ENCODE measurements at regions not wholly inside any gene's neighbourhood (a gene's known extent, or its start where the extent isn't known, plus 50 kb on each side); places are given as distances from the start of the nearest gene placed in this dataset.

DNA sequence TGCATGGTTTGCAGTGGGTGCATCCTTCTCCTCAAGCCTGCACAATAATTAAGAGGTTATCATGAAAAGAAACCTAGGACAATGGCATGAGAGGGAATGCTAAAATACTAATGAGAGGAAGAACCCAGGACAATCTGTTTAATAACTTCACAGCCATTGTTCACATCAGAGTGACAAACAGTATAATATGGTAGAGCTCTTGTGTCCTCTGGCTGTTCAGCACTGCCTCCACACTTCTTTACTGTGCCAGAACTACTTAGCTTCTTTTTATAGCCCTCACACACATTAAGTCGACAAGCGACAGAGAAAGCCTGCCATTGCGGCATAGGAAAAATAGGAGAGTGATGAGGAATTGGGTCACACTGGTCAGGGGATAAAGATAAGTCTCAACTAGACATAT lies 65.0 kb upstream of the MEIS2 start:
- no peaks in the 10 kb centered on the region for H3K4me1 Mint-ChIP-seq
- no peaks in the 10 kb centered on the region for H3K36me3 Mint-ChIP-seq
- H3K27me3 Mint-ChIP-seq, result peaks cover 1% of the 10 kb centered on the region
- DNase-seq (ENCODE audit: low spot score in 2 of 2), result no peak
- H3K4me3 Mint-ChIP-seq, result no peak overlapping the region
- no peaks in the 10 kb centered on the region for H3K9me3 Mint-ChIP-seq
- ATAC-seq (ENCODE audit: low read depth), result no peak
- no peak overlapping the region for H3K27ac Mint-ChIP-seq

DNA sequence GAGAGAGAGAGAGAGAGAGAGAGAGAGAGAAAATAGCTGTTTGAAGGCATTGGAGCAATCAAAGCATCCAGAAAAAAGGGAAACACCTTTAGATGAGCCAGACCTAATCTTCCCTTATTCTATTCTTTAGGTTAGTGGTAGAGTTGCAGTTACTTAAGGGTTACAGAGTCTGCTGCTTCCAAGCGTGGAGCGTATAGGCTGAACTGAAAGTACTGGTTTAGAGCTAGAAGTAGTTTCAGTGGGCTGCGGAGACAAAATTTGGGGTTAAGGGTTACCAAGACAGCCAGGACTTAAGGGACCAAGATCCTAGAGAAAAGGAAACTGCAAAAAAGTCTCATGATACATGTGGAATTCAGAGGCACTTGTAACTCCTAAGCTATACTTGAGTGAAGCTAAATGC lies 66.1 kb upstream of the MEIS2 start:
- H3K4me3 Mint-ChIP-seq, result no peak overlapping the region
- DNase-seq (ENCODE audit: low spot score in 2 of 2) (no peak), ATAC-seq (ENCODE audit: low read depth) (no peak)
- no peaks in the 10 kb centered on the region for H3K9me3 Mint-ChIP-seq
- no peaks in the 10 kb centered on the region for H3K36me3 Mint-ChIP-seq
- no peaks in the 10 kb centered on the region for H3K4me1 Mint-ChIP-seq
- peaks cover 1% of the 10 kb centered on the region for H3K27me3 Mint-ChIP-seq
- H3K27ac Mint-ChIP-seq, result no peak overlapping the region

DNA sequence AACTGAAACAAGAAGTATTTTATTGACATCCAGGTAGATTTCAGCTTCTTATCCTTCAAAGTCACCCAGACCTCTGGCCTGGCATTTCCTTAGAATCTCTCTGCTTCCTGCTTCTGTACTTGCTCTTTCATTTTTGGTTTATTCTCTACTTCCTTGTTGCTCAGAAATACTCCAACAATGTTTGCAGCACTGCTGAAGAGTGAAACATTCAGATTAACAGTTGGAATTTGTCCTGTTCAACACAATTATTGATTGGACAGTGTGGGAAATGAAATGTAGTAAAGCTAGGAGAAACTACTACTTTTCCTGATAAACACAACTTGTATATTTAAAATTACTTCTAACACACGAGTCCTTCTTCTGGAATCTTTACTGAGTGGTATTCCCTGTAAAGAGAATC lies 81.0 kb upstream of the MEIS2 start:
- no peak for DNase-seq (ENCODE audit: low spot score in 2 of 2)
- Mint-ChIP-seq H3K9me3 (peaks cover 9% of the 10 kb centered on the region), H3K36me3 (no peaks in the 10 kb centered on the region), H3K4me3 (no peak overlapping the region), H3K27me3 (peaks cover 3% of the 10 kb centered on the region), H3K4me1 (no peaks in the 10 kb centered on the region), H3K27ac (no peak overlapping the region)
- ATAC-seq (ENCODE audit: low read depth), result no peak

DNA sequence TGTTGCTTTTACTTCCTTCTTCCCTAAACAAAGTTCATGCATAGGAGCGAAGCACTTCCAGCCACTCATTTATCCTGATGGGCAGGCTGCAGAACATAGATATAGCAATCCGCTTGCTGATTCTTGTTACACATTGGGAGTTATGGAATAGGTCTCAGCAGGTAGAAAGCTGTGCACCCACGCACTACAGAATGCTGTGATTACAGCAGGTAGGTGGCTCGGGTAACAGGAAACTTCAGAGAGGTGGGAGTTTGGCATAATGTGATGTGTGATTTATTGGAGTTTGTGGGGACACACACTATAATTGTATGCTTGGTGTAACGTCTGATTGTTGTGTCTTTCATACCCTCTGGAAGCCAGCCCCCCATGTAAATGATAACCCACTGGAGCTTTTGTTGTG lies 99.2 kb upstream of the MEIS2 start:
- Mint-ChIP-seq H3K4me3 (no peak overlapping the region), H3K36me3 (no peaks in the 10 kb centered on the region), H3K4me1 (no peaks in the 10 kb centered on the region), H3K27ac (no peak overlapping the region), H3K27me3 (no peaks in the 10 kb centered on the region), H3K9me3 (no peaks in the 10 kb centered on the region)
- ATAC-seq (ENCODE audit: low read depth), result no peak
- no peak for DNase-seq (ENCODE audit: low spot score in 2 of 2)

DNA sequence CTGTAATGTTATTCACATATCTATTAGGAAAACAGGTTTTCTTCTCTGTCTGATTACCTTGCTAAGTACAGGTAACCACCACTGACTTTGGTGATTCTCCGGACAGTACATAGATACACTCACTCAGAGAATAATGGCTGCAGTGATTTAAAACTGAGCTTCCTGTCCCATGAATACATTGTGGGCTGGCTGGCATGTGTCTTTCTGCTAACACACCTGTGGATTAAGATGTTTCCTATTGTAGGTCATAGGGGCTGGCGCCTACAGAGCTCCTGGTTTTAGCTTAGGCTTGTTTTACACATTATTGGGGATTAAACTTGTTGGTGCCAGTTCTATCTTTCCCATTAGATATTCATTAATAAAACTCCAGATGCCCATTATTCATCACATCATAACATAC lies 102.7 kb upstream of the MEIS2 start:
- Mint-ChIP-seq H3K36me3 (no peaks in the 10 kb centered on the region), H3K27me3 (no peaks in the 10 kb centered on the region), H3K4me1 (no peaks in the 10 kb centered on the region), H3K9me3 (no peaks in the 10 kb centered on the region), H3K4me3 (no peak overlapping the region), H3K27ac (no peak overlapping the region)
- DNase-seq (ENCODE audit: low spot score in 2 of 2) (no peak), ATAC-seq (ENCODE audit: low read depth) (no peak)

DNA sequence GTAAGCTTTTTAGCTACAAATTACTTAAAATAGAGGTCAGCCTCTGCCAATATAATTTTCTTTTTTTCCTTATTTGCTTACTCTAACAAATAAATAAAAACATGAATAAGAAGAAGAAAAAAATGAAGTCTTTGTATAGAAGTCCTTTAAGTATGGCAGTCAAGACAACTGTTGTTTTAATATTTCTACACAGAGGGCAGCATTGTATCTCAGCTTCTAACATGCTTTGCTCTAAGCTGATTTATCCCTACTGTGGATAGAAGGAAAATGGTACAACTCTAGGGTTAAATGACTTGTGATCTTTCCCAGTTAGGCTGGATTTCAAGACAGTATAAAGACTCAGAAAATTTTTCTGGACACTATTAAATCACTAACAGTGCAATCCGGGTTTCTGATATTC lies 104.3 kb upstream of the MEIS2 start:
- no peak for ATAC-seq (ENCODE audit: low read depth)
- Mint-ChIP-seq H3K9me3 (no peaks in the 10 kb centered on the region), H3K36me3 (no peaks in the 10 kb centered on the region), H3K27me3 (no peaks in the 10 kb centered on the region), H3K4me1 (no peaks in the 10 kb centered on the region), H3K27ac (no peak overlapping the region), H3K4me3 (no peak overlapping the region)
- no peak for DNase-seq (ENCODE audit: low spot score in 2 of 2)

DNA sequence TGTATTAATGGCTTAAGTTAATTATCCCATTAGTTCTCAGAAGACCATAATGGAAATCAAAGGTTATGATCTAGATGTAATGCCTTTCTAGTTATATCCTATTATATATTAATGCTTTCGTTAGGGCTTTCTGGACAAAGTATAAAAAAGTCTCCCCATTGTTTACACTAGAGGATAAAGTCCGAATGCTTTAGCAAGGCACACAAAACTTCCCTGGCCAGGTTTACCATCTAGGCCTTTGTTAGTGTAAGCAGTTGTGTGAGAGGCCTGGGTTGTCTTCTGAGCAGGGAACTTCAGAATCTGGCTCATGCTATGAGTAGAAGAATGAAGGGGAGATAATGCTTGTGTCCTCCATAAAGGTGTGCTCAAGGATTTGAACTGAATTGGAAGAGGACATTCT lies 106.3 kb upstream of the MEIS2 start:
- Mint-ChIP-seq H3K9me3 (no peaks in the 10 kb centered on the region), H3K27ac (no peak overlapping the region), H3K27me3 (no peaks in the 10 kb centered on the region), H3K4me1 (no peaks in the 10 kb centered on the region), H3K36me3 (no peaks in the 10 kb centered on the region), H3K4me3 (no peak overlapping the region)
- ATAC-seq (ENCODE audit: low read depth), result no peak
- DNase-seq (ENCODE audit: low spot score in 2 of 2), result no peak

DNA sequence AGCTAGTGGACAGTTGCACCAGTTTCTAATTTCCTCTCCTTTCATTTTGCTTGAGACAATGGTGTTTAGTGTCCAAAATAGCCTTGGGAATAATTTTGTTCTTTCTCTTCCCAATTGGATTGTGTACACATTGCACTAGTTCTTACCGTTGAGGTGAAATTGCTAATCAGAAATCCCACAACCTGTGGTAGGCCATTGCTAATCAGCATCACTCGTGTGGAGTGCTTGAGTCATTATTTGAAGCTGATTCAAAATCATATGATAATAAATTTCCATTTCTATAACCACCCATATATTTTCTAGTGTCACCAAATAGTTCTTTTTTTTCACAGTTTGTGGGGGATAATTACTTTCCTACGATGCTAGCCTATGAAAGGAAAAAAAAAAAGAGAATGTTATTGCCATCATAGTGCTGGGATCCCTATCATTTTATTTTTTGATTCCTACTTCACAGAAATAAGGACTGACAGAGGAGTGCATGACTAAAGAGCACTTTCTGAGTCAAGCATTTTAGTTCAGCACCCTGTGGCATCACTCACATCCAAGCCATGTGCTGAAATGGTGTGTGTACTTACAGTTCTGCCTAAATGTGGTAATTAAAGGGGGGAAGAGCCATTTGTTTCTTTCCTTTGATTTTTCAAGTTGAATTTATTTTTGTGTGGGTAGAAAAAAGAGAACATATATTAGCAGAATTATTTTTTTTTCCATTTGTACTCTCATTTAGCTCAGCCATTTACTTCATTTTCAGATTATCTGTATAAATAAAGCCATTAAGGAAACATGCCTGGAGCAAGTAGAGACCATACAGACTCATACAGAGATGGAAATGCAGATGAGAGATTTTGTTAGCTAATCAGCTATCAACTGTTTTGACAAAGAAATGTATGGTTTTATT lies 108.0 kb upstream of the MEIS2 start:
- H3K27ac Mint-ChIP-seq, result no peak overlapping the region
- H3K4me1 Mint-ChIP-seq, result no peaks in the 10 kb centered on the region
- peaks cover 2% of the 10 kb centered on the region for H3K9me3 Mint-ChIP-seq

DNA sequence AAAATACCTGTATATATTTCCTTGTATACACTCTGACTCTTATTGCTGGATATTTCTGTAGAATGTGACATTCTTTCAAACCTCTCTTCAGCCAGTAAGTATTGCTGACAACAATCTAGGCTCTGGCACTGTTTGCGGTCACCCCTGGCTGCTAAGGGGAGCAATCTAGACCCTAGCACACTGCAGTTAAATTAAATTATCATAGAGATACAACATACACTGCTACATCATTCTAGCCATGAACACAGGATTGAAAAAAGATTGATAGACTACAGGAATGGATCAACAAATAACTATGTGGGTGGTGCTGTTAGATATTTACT lies 108.7 kb upstream of the MEIS2 start:
- Mint-ChIP-seq H3K27ac (no peak overlapping the region), H3K4me3 (no peak overlapping the region), H3K9me3 (peaks cover 2% of the 10 kb centered on the region), H3K27me3 (no peaks in the 10 kb centered on the region), H3K4me1 (no peaks in the 10 kb centered on the region), H3K36me3 (no peaks in the 10 kb centered on the region)
- ATAC-seq (ENCODE audit: low read depth), result no peak
- no peak for DNase-seq (ENCODE audit: low spot score in 2 of 2)

More for the DNA sequence above, 108.0 kb upstream of the MEIS2 start:
- no peak for ATAC-seq (ENCODE audit: low read depth)
- H3K27me3 Mint-ChIP-seq, result no peaks in the 10 kb centered on the region
- H3K36me3 Mint-ChIP-seq, result no peaks in the 10 kb centered on the region
- no peak overlapping the region for H3K4me3 Mint-ChIP-seq
- DNase-seq (ENCODE audit: low spot score in 2 of 2), result no peak

DNA sequence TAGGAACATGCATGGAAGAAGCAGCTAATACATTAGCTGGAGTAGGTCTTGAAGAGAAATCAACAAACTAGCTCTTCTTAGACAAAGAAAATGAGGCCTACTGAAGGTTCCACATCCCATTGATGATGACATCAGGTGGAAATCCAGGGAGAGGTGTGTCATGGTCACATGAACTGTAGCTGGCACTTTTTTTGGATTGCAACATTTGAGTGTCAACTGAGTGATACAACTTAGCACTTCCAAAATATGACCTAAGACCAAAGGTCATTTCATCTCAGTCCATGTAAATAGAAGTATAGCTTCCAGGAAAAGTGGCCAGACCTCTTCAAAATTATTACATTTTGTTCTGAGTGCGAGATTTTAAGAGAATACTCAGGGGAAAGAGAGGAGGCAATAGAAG lies 117.2 kb upstream of the MEIS2 start:
- Mint-ChIP-seq H3K4me3 (no peak overlapping the region), H3K9me3 (peaks cover 2% of the 10 kb centered on the region), H3K27ac (no peak overlapping the region), H3K27me3 (no peaks in the 10 kb centered on the region), H3K4me1 (no peaks in the 10 kb centered on the region), H3K36me3 (no peaks in the 10 kb centered on the region)
- no peak for ATAC-seq (ENCODE audit: low read depth)
- no peak for DNase-seq (ENCODE audit: low spot score in 2 of 2)

DNA sequence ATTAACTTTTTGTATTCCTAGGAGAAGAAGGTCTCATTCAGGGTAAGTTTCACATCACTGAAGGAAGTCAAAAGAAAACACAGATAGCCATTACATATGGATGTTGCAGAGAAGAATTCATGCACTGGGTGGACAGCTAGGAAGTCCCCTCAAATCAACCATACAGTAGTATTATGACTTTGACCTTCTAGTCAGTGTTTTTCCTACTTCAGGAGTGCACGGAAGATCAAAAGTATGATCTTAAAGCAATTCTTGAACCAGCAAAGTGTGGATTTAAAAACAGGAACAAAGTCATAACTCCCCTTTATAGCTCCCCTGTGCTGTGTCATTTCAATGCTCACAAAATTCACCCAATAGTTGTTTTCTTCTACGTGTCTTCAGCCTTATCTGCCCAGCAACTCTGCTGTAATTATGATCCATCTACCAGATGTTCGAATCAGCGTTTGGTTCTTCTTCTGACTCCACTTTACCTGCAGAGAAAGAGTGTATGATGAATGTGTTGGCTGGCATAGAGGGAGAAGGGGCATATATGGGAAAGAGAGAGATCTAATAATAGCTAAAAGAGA lies 118.1 kb upstream of the MEIS2 start:
- H3K27ac Mint-ChIP-seq, result no peak overlapping the region
- H3K27me3 Mint-ChIP-seq, result no peaks in the 10 kb centered on the region
- H3K36me3 Mint-ChIP-seq, result no peaks in the 10 kb centered on the region
- no peaks in the 10 kb centered on the region for H3K4me1 Mint-ChIP-seq
- no peaks in the 10 kb centered on the region for H3K9me3 Mint-ChIP-seq
- DNase-seq (ENCODE audit: low spot score in 2 of 2) (no peak), ATAC-seq (ENCODE audit: low read depth) (no peak)
- H3K4me3 Mint-ChIP-seq, result no peak overlapping the region

DNA sequence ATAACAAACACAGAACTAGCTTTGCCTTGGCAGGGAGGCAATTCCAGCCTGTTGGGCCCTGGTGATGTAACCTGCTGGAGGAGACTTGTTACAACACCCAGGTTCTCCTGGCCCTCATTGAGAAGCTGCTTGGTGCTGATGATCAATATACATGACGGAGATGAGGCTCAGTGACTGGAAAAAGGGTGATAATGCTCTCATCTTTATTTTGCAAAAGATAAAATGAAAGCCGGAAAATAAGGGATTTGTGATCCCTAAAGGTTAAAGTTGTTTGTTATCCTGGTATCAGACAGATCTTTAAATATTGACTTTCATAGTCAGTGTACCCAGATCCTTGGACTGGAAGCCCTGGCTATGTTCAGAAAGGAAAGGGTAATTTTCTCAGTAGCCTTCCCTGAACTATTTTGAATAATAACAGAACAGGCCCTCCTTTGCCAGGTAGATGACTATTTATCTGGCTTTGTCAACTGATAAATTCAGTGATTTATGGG lies 118.9 kb upstream of the MEIS2 start:
- Mint-ChIP-seq H3K27ac (no peak overlapping the region), H3K4me1 (no peaks in the 10 kb centered on the region), H3K27me3 (no peaks in the 10 kb centered on the region), H3K9me3 (no peaks in the 10 kb centered on the region), H3K36me3 (no peaks in the 10 kb centered on the region), H3K4me3 (no peak overlapping the region)
- DNase-seq (ENCODE audit: low spot score in 2 of 2) (no peak), ATAC-seq (ENCODE audit: low read depth) (no peak)

DNA sequence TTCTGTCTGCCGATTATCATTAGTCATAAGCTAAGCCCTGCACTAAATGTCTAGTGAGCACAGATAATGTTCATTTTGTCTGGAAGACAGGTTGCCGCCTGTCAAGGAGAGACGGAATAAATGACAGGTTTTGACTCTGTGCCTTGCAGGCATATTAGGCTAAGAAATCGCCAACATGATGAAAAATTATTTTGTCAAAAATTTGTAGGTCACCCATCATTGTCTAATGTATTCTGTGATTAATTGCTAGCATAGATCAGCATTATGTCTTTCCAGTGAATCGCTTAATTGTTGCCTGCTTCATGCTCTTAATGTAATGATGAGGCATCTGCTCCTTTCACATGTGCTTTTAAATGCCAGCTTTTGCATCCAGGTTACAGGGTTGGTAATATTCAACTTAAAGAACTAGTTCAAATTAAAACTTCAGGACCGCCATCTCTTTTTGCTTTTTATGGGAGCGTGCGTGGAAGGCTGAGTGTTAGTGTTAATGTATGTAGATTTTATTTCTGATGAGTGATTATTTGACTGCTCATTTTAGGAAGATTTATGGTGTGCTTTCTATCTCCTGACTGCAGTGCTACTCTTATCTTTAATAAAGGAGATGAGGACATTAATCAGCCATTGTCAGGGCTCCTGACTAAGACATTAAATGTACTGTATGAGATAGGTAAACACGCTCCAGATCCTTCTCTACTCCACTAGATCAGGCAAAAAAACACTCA lies 120.8 kb upstream of the MEIS2 start:
- Mint-ChIP-seq H3K27ac (no peak overlapping the region), H3K9me3 (peaks cover 2% of the 10 kb centered on the region), H3K36me3 (no peaks in the 10 kb centered on the region), H3K27me3 (no peaks in the 10 kb centered on the region), H3K4me3 (no peak overlapping the region), H3K4me1 (no peaks in the 10 kb centered on the region)
- DNase-seq (ENCODE audit: low spot score in 2 of 2) (no peak), ATAC-seq (ENCODE audit: low read depth) (no peak)

DNA sequence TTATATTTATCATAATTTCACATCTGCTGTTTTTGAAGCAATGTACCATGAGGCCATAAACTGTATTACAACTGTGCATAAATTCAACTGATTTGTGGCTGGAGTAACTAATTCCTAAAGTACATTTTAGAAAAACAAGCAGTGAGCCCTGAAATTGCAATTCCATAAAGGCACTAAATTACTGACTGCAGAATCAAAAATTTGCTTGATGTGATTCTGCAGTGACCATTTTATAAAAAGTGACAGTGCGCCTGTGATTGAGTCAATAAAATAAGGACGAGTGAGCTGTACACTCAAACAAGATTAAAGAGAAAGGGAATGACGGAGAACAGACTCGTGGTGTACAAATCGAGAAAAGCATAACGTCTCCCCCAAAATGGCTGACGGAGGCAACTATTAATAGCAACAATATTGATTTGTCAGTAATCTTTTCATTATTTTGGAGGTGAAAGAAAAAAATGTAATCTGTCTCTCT lies 121.4 kb upstream of the MEIS2 start:
- DNase-seq (ENCODE audit: low spot score in 2 of 2) (no peak), ATAC-seq (ENCODE audit: low read depth) (no peak)
- H3K9me3 Mint-ChIP-seq, result peaks cover 2% of the 10 kb centered on the region
- no peaks in the 10 kb centered on the region for H3K27me3 Mint-ChIP-seq
- no peaks in the 10 kb centered on the region for H3K36me3 Mint-ChIP-seq
- H3K4me1 Mint-ChIP-seq, result no peaks in the 10 kb centered on the region
- no peak overlapping the region for H3K4me3 Mint-ChIP-seq
- H3K27ac Mint-ChIP-seq, result no peak overlapping the region
